SW 1271 (cell line): ENCODE measurements at regions not wholly inside any gene's neighbourhood (a gene's known extent, or its start where the extent isn't known, plus 50 kb on each side); places are given as distances from the start of the nearest gene placed in this dataset.
"Not testable (repeated sequence)": the region's sequence is repeated elsewhere in the genome, so short reads cannot be mapped to it uniquely, and the experiment has no call there.

ENCODE experiments used
- DNase-seq, 2 experiments: peaks; one replicate each; lab custom pipeline; 2025; lab: John Stamatoyannopoulos, UW

DNA sequence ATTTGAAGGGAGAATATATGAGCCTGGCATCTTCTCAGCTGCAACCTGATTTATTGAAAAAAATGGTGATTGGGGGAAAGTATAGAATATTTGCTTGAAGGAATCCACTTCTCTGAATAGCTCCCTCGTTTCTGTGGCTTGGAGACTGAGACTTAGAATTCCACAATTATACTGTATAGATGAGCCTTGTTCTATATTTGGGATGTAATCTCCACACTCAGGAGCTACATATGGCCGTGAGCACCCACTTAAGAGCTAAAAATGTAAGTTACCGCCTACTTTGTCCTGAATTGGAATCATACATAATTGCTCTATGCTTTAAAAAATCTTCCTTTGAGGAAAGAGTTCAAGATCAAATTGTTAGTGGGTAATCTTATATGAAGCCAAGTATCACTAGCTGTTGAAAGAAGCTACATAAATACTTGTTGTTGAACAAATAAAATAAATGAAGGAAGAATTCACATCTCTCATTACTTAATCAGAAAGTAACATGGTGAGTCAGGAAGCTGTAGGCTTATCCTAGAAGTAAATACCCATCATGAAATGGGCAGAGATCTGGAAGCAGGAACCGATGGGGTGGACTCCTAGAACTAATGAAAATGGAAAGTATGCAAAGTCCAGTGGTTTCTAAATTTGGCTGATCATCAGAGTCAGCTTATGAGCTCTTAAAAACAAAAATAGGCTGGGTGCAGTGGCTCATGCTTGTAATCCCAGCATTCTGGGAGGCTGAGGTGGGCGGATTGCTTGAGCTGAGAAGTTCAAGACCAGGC is 254.3 kb downstream of the SOX4 start:
- DNase-seq, result no peak

GRCh38 chr6:21850691-21851090 is 257.1 kb downstream of the SOX4 start:
- DNase-seq, result no peak

- no peak for DNase-seq
Observed at GRCh38 chr6:21855811-21856455, 262.4 kb downstream of the SOX4 start.

- no peak for DNase-seq
Observed at GRCh38 chr6:21856456-21856825, 262.9 kb downstream of the SOX4 start.

DNA sequence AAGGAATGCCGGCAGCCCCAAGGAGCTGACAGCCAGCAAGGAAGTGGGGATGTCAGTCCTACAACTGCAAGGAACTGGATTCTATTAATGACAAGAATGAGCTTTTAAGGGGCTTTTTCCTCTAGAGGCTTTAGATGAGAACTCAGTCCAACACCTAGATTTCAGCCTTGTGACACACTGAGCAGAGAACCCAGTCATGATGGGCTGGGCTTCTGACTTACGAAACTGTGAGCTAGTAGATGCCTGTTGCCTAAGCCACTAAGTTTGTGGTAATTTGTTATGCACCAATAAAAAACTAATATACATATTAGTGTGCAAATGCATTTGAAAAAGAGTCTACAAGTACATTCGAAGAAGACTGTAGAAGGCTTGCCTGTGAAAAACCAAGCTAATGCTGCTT is 263.3 kb downstream of the SOX4 start:
- DNase-seq, result no peak

GRCh38 chr6:21858076-21858475 is 264.5 kb downstream of the SOX4 start:
- DNase-seq, result no peak

- DNase-seq, result no peak
Observed at GRCh38 chr6:21859193-21859735, 265.7 kb downstream of the SOX4 start.

DNA sequence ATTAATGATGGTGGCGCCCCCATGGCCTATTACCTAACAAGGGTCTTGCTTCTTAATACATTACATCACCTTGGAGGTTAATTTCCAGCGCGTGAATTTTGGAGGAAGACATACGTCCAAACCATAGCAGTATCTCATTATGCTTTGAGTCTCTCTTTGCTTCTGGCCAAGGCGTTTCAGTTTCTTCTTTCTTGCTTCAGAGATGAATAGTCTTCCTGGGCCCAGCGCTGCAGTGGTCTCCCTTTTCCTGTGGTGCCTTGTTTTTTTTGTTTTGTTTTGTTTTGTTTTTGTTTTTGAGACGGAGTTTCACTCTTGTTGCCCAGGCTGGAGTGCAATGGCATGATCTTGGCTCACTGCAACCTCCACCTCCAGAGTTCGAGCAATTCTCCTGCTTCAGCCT is 268.4 kb downstream of the SOX4 start:
- DNase-seq, result no peak

DNA sequence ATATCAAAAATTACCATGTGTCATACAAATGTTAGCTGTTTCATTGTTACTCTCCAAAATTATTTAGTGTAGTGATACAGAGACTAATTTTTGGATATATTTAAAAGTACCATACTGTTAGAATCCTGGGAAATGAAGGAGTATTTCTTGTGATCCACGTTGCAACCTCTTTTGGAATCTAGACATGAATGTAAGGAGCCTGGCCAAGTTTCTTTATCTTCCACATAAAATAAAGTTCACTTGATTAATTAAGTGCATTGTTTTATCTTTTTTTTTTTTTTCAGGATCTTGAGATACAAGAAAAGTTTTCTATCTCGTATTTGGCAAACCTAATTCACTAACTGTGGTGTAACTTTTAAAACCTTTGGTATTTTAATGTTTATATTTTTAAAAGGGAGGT is 270.7 kb downstream of the SOX4 start:
- DNase-seq, result no peak

GRCh38 chr6:21868226-21868625 is 274.7 kb downstream of the SOX4 start:
- DNase-seq, result no peak

DNA sequence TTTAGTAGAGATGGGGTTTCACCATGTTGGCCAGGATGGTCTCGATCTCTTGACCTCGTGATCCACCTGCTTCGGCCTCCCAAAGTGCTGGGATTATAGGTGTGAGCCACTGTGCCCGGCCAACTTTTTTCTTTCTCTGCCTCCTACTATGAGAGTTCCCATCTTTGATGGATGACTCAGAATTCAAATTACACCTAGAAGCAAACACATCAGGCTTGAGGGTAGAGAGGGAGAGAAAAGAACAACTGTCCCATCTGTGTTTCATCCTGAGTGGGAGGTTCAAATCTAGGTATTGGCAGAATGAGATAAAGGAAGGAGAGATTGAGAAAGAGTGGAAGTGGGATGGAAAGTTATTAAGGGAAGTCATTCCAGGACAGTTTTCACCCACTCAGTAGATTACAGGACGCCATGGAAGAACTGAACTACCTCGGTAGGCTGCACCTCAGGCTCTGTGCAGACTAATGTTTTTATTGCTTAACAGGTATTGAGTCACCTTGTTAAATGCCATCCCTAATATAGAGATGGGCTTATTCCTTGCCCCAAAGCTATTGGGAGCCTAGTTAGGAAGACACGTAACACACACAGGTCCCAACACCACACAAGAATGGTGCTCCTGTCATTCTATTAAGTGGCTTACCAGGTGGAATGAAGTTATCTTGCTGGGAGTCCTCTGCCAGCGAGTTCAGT is 275.7 kb downstream of the SOX4 start:
- DNase-seq, result no peak

DNA sequence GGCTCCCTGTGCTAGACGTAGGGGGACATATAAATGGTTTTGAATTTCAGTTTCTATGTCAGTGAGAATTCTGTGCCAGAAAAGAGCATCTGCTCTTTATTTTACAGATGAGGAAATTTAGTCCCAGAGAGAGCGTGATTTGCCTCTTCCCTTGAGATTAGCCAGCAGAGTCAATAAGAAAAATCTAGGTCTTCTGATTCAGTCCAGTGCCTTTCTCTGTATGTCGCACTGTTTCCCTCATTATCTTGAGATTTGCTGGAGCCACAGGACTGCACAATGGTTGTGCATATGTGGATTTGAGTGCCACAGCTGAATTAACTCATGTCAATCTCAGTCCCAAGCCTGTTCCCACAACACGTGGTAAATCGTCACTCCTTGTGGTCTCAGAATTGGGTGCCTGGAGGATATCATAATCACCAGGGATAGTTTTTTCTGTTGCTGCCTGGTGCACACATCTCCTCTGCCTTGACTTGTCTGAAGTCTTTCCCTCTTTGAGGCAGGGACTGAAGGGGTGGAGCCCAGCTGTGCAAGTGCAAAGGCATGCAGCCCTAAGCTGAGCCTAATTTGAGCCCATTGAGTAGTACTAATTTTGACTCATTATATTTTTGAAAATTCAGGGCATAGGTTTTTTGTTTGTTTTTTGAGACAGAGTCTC is 276.7 kb downstream of the SOX4 start:
- no peak for DNase-seq

- DNase-seq, result no peak
Observed at GRCh38 chr6:21871831-21872230, 278.3 kb downstream of the SOX4 start.

- DNase-seq, result no peak
Observed at GRCh38 chr6:21872749-21873148, 279.2 kb downstream of the SOX4 start.

GRCh38 chr6:21873562-21873961 is 280.0 kb downstream of the SOX4 start:
- no peak for DNase-seq

GRCh38 chr6:21874372-21874771 is 280.8 kb downstream of the SOX4 start:
- DNase-seq, result no peak

GRCh38 chr6:21877037-21877436 is 283.5 kb downstream of the SOX4 start:
- not testable (repeated sequence) for DNase-seq

DNA sequence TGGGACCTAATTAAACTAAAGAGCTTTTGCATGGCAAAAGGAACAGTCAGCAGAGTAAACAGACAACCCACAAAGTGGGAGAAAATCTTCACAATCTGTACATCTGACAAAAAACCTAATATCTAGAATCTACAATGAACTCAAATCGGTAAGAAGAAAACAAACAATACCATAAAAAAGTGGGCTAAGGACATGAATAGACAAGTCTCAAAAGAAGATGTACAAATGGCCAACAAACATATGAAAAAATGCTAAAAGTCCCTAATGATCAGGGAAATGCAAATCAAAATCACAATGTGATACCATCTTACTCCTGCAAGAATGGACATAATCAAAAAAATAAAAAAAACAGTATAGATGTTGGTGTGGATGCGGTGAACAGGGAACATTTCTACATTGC is 286.7 kb downstream of the SOX4 start:
- not testable (repeated sequence) for DNase-seq

DNA sequence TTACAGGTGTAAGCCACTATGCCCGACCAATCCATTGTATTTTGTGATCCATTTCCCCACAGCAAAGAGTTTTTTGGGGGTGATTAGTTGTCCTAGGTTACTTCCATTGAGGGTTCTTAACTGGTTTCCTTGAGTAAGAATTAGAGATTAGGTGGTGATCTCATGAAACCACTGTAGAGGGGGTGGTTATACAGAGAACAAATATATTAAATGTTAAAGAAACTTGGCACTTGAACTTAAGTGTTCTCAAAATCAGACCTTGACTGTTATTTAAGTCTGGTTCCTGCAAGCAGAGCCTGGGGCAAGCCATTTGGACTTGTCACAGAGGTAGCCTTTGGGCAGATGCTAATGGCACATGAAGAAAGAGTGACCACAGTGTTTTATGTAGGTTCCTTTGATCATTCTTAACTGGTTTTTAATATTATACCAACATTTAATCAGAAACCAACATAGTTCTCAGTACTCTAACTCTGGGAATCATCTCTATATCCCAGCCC is 288.5 kb downstream of the SOX4 start:
- no peak for DNase-seq

DNA sequence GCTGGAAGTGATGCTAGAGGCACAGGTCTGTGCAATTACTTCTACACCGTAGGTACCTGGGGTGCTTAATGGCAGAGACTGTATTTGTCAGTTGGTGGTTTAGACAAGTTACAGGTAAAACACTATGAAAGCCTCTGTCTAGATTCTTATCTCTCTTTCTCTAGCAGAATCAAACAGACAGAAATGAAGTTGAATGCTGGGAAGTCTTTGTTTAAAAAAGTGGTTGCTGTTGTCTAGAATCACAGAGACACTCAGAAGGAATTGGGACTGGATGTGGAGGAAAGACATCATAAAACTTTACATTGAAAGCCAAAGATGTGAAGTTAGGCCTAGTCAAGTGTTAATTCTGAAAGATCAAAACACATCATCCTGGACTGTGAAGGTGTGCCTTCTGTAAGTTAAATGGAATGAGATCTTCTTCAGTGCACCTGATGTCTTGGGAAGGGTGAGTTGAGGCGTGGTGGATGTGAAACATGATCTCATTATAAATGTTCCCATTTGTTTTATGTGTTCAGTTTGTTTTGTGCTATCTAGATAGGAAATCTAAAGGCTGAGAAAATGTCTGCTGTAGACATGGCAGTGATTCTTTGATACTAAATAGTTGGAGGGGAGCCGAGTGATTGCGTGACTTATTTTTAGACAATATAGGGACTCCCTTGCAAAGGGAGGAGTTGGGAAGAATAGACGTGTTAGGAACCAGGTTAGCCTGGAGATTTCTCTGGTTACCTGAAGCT is 290.2 kb downstream of the SOX4 start:
- DNase-seq, result no peak

DNA sequence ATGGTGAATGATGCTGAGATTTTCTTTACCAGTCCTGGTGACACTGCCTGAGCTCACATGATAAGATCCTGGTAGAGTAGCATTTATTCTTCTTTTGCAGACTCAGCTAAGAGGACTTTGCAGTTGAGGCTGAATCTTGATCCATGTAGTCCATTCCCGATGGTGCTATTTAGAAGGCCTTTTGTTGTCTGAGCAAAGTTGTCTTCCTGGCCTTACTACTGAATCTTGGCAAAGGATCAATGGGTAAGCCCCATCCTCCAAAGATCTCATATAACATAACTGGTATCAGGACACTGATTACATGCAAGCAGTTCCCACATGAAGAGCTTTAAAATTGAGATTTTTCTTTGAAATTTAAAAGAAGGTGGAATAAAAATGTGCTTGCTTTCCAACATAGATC is 291.6 kb downstream of the SOX4 start:
- DNase-seq, result no peak
